ENCODE measurements at regions not wholly inside any gene's neighbourhood (a gene's known extent, or its start where the extent isn't known, plus 50 kb on each side); places are given as distances from the start of the nearest gene placed in this dataset.

DNA sequence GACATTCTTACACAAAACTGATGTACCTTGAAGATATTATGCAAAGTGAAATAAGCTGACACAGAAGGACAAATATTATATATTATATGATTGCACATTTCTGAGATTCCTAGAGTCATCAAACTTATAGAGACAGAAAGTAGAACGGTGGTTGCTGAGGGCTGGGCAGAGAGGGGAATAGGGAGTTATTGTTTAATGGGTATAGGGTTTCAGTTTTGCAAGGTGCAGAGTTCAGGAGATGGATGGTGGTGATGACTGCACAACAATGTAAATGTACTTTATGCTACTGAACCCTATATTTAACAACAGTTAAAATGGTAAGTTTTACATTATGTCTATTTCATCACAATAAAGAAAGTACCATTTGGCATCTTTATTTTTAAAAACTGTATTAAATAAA lies 315.8 kb upstream of the POU5F2 start:
- TF ChIP-seq, protein P1, sequence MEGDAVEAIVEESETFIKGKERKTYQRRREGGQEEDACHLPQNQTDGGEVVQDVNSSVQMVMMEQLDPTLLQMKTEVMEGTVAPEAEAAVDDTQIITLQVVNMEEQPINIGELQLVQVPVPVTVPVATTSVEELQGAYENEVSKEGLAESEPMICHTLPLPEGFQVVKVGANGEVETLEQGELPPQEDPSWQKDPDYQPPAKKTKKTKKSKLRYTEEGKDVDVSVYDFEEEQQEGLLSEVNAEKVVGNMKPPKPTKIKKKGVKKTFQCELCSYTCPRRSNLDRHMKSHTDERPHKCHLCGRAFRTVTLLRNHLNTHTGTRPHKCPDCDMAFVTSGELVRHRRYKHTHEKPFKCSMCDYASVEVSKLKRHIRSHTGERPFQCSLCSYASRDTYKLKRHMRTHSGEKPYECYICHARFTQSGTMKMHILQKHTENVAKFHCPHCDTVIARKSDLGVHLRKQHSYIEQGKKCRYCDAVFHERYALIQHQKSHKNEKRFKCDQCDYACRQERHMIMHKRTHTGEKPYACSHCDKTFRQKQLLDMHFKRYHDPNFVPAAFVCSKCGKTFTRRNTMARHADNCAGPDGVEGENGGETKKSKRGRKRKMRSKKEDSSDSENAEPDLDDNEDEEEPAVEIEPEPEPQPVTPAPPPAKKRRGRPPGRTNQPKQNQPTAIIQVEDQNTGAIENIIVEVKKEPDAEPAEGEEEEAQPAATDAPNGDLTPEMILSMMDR (conservative IDR thresholded peaks at IDR 0.05; ENCODE audit: low read depth, low read length): no peak
- TF ChIP-seq EZH2 (IDR thresholded peaks at IDR 0.05; ENCODE audit: borderline replicate concordance, low read depth, low read length, poor library complexity, severe bottlenecking): no peak

Measured in A673 (cell line).